ENCODE measurements at regions not wholly inside any gene's neighbourhood (a gene's known extent, or its start where the extent isn't known, plus 50 kb on each side); places are given as distances from the start of the nearest gene placed in this dataset.

GRCh38 chr2:18503376-18504228, 56.9 kb downstream of the RDH14 start:
- Histone ChIP-seq H4K20me1 (ENCODE audit: control insufficient read depth, insufficient read depth, low read depth, low read length) (no peaks in the 10 kb centered on the region), H3K4me1 (ENCODE audit: control insufficient read depth, low read length) (no peaks in the 10 kb centered on the region), H3K9me3 (ENCODE audit: control insufficient read depth, insufficient read depth, low read length) (no peaks in the 10 kb centered on the region), H3K9me2 (replicated peaks; ENCODE audit: control insufficient read depth, low read length) (no peaks in the 10 kb centered on the region), H3F3A (ENCODE audit: control insufficient read depth, insufficient read depth) (no peaks in the 10 kb centered on the region), H3K4me2 (ENCODE audit: low read length) (no peak overlapping the region), H3K27ac (ENCODE audit: low read depth, low read length) (no peak overlapping the region), H3K79me2 (ENCODE audit: control insufficient read depth, low read length) (no peaks in the 10 kb centered on the region), H3K4me3 (ENCODE audit: low read length) (no peak overlapping the region), H3K27me3 (ENCODE audit: control insufficient read depth, low read length) (no peaks in the 10 kb centered on the region), H3K36me3 (ENCODE audit: control insufficient read depth, low read length) (no peaks in the 10 kb centered on the region)
- TF ChIP-seq CTCF (IDR thresholded peaks at IDR 0.05; ENCODE audit: low read depth, low read length, poor library complexity, severe bottlenecking) (no peak), EZH2phosphoT487 (IDR thresholded peaks at IDR 0.05; ENCODE audit: borderline replicate concordance, low read length) (no peak)

GRCh38 chr2:18502142-18502541, 58.3 kb downstream of the RDH14 start:
- no peak for TF ChIP-seq CTCF (IDR thresholded peaks at IDR 0.05; ENCODE audit: low read depth, low read length, poor library complexity, severe bottlenecking)
- TF ChIP-seq EZH2phosphoT487 (IDR thresholded peaks at IDR 0.05; ENCODE audit: borderline replicate concordance, low read length), result no peak
- no peaks in the 10 kb centered on the region for H3K79me2 ChIP-seq (ENCODE audit: control insufficient read depth, low read length)
- H3K9me2 ChIP-seq (replicated peaks; ENCODE audit: control insufficient read depth, low read length), result no peaks in the 10 kb centered on the region
- no peaks in the 10 kb centered on the region for H3K4me1 ChIP-seq (ENCODE audit: control insufficient read depth, low read length)
- H3F3A ChIP-seq (ENCODE audit: control insufficient read depth, insufficient read depth), result no peaks in the 10 kb centered on the region
- no peak overlapping the region for H3K4me2 ChIP-seq (ENCODE audit: low read length)
- H3K36me3 ChIP-seq (ENCODE audit: control insufficient read depth, low read length), result no peaks in the 10 kb centered on the region
- H4K20me1 ChIP-seq (ENCODE audit: control insufficient read depth, insufficient read depth, low read depth, low read length), result no peaks in the 10 kb centered on the region
- H3K27me3 ChIP-seq (ENCODE audit: control insufficient read depth, low read length), result no peaks in the 10 kb centered on the region
- no peak overlapping the region for H3K4me3 ChIP-seq (ENCODE audit: low read length)
- no peaks in the 10 kb centered on the region for H3K9me3 ChIP-seq (ENCODE audit: control insufficient read depth, insufficient read depth, low read length)
- H3K27ac ChIP-seq (ENCODE audit: low read depth, low read length), result no peak overlapping the region

- TF ChIP-seq EZH2phosphoT487 (IDR thresholded peaks at IDR 0.05; ENCODE audit: borderline replicate concordance, low read length), result no peak
- no peak for TF ChIP-seq CTCF (IDR thresholded peaks at IDR 0.05; ENCODE audit: low read depth, low read length, poor library complexity, severe bottlenecking)
- H3K4me2 ChIP-seq (ENCODE audit: low read length), result no peak overlapping the region
- no peak overlapping the region for H3K4me3 ChIP-seq (ENCODE audit: low read length)
- no peaks in the 10 kb centered on the region for H4K20me1 ChIP-seq (ENCODE audit: control insufficient read depth, insufficient read depth, low read depth, low read length)
- H3K36me3 ChIP-seq (ENCODE audit: control insufficient read depth, low read length), result no peaks in the 10 kb centered on the region
- H3K9me3 ChIP-seq (ENCODE audit: control insufficient read depth, insufficient read depth, low read length), result no peaks in the 10 kb centered on the region
- no peaks in the 10 kb centered on the region for H3K9me2 ChIP-seq (replicated peaks; ENCODE audit: control insufficient read depth, low read length)
- no peaks in the 10 kb centered on the region for H3K27me3 ChIP-seq (ENCODE audit: control insufficient read depth, low read length)
- H3K27ac ChIP-seq (ENCODE audit: low read depth, low read length), result no peak overlapping the region
- no peaks in the 10 kb centered on the region for H3F3A ChIP-seq (ENCODE audit: control insufficient read depth, insufficient read depth)
- H3K4me1 ChIP-seq (ENCODE audit: control insufficient read depth, low read length), result no peaks in the 10 kb centered on the region
- no peaks in the 10 kb centered on the region for H3K79me2 ChIP-seq (ENCODE audit: control insufficient read depth, low read length)
These were observed 58.7 kb downstream of the RDH14 start for GRCh38 chr2:18501729-18502128.
